GM12865 (cell line): ENCODE measurements at regions not wholly inside any gene's neighbourhood (a gene's known extent, or its start where the extent isn't known, plus 50 kb on each side); places are given as distances from the start of the nearest gene placed in this dataset.
A peak's percentile ranks its signal among the peaks of the same experiment; 100 is the strongest.

Source experiments
- DNase-seq: peaks from one replicate; pipeline ENCODE4 v3.0.0; 2010; ENCODE audit warnings: low read depth
- H3K4me3 ChIP-seq: 2 replicates; pipeline ENCODE4 v1.5.1; 2011; ENCODE audit warnings: mild to moderate bottlenecking, low read depth, low read length, control low read depth
- CTCF ChIP-seq: IDR thresholded peaks from 2 replicates; pipeline ENCODE4 v1.5.1; 2011; ENCODE audit warnings: low read length, control low read depth, low read depth, inconsistent platforms; ENCODE audit not compliant: insufficient read depth; ENCODE audit errors: missing control alignments

GRCh38 chr13:50713523-50714248 is 129.8 kb downstream of the DLEU7 start:
- H3K4me3 ChIP-seq: no peak overlapping the region
- no peak for TF ChIP-seq CTCF
- DNase-seq: peak; percentile 27

DNA sequence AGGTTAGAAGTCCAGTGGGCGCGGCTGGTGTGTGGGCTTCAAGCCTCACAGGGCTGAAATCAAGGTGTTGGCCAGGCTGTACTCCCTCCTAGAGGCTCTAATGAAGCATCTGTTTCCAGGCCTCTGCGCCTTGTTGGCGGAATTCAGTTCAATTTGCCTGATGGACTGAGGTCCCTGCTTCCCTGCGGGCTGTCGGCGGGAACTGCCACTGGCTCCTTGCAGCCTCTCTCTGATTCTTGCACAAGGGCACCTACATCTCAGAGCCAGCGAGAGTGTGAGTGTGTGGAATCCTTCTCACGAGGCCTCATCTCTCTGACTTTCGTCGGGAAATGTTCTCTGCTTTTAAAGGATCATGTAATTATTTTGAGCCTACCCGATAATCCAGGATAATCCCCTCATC is 128.6 kb downstream of the DLEU7 start:
- no peak overlapping the region for H3K4me3 ChIP-seq
- DNase-seq: no peak
- TF ChIP-seq CTCF: no peak

DNA sequence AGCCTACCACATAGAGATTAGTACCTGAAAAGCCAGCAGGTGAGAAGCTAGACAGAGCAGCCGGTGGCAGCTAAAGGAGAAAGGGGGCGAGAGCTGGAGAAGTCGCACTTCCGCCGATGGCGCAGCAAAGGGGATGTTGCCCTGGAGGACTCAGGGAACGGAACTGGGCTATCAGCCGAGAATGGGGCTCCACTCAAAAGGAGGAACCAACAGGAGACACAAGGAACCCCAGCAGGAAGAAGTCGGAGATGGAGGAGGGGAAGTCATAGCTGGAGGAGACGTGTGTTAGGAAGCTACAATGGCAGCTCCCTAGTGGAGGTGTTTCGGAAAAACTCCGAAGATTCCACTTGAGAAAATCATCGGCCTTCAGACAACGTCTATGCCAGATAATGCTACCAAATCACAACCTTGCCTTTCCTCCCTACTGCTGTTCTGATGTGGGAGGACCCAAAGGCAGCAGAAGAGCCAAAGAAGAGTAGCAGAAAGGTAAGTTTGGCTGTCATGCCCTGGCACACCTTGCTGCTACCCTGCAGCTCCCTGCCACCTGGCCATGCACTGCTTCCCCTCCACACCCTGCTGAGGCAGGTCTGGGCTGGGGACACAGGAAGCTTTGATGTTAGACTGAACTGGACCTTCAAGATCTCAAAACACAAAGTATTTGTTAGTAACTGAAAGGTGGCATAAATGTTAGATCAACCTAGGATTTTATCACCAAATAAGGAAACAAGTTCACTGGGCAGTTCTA is 127.9 kb downstream of the DLEU7 start:
- no peak for TF ChIP-seq CTCF
- DNase-seq: no peak
- no peak overlapping the region for H3K4me3 ChIP-seq

DNA sequence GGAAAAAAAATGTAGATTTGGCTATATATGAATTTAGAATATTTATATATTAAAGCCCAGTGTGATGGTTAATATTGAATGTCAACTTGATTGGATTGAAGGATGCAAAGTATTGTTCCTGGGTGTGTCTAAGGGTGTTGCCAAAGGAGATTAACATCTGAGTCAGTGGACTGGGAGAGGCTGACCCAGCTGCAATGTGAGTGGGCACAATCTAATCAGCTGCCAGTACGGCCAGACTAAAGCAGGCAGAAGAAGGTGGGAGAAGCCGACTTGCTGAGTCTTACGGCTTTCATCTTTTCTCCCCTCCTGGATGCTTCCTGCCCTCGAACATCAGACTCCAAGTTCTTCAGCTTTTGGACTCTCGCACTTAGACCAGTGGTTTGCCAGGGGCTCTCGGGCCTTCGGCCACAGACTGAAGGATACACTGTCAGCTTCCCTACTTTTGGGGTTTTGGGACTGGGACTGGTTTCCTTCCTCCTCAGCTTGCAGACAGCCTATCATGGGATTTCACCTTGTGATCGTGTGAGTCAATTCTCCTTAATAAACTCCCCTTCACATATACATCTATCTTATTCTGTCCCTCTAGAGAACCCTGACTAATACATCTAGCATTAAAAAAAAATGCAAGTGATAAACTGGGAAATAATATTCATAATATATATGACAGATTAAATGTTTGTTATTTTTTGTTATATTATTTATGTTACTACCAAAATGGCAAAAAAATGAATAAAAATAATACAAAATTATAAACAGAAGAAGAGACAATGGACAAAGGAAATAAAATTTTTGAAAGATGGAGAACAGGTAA is 122.4 kb downstream of the DLEU7 start:
- H3K4me3 ChIP-seq: no peak overlapping the region
- no peak for TF ChIP-seq CTCF
- DNase-seq: no peak

GRCh38 chr13:50721672-50721992 is 121.9 kb downstream of the DLEU7 start:
- no peak overlapping the region for H3K4me3 ChIP-seq
- no peak for TF ChIP-seq CTCF
- no peak for DNase-seq

DNA sequence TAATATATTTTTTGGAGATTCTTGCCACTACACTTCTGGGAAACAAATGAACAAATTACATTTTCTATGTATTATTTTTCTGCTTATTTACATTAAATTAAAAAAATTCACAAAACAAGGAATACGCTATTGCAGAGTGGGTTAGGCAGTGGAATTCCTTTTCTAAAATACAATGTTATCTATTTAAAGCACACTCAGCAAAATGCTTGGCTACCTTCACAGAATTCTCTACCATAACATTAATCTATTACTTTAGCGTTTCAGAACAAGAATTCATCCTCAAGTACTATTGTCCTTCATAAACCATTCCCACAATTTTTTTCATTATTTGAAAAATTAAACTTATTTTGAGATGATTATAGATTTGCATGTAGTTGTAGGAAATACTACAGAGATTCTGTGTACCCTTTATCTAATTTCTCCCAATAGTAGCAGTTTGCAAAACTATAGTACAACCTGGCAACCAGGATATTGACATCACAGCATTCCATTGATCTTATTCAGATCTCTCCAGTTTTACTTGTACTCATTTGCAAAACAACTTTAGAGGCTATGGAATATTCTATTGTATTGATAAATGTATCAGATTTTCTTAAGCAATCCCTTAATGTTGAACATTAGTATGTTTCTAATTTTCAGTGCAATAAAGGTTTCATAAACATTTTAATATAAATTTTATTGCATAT is 120.9 kb downstream of the DLEU7 start:
- no peak for TF ChIP-seq CTCF
- DNase-seq: no peak
- no peak overlapping the region for H3K4me3 ChIP-seq
